Skin epidermis (tissue), 12 donors: ENCODE measurements at regions not wholly inside any gene's neighbourhood (a gene's known extent, or its start where the extent isn't known, plus 50 kb on each side); places are given as distances from the start of the nearest gene placed in this dataset.
"Not testable (repeated sequence)": the region's sequence is repeated elsewhere in the genome, so short reads cannot be mapped to it uniquely, and the experiment has no call there.

ENCODE experiments used
- H3K27ac ChIP-seq, 21 experiments: fragments of 200-600 bp; sonication (generic) in 11 of 21; one replicate each; pipeline ENCODE4 v1.5.0; 2020; ENCODE audit warnings: mild to moderate bottlenecking in 3 of 21, inconsistent platforms in 2 of 21, moderate library complexity in 2 of 21
- H3K4me3 ChIP-seq, 7 experiments: fragments of 200-600 bp; sonication (generic) in 2 of 7; one replicate each; pipeline ENCODE4 v1.5.0; 2020; ENCODE audit warnings: inconsistent platforms in 2 of 7, mild to moderate bottlenecking in 2 of 7, moderate library complexity in 1 of 7

GRCh38 chr18:38644875-38645641 is 1079.5 kb upstream of the CELF4 start:
- Histone ChIP-seq H3K27ac (no peak overlapping the region), H3K4me3 (no peak overlapping the region)

- Histone ChIP-seq H3K27ac (no peak overlapping the region), H3K4me3 (no peak overlapping the region)
Measured at GRCh38 chr18:38642711-38643110, 1077.1 kb upstream of the CELF4 start.

- H3K4me3 ChIP-seq, H3K27ac ChIP-seq: not testable (repeated sequence)
Measured at GRCh38 chr18:38639700-38640099, 1074.1 kb upstream of the CELF4 start.

GRCh38 chr18:38635709-38636430 is 1070.3 kb upstream of the CELF4 start:
- Histone ChIP-seq H3K27ac (no peak overlapping the region), H3K4me3 (no peak overlapping the region)

GRCh38 chr18:38634117-38634516 is 1068.5 kb upstream of the CELF4 start:
- Histone ChIP-seq H3K4me3 (no peak overlapping the region), H3K27ac (no peak overlapping the region)

GRCh38 chr18:38633333-38633732 is 1067.7 kb upstream of the CELF4 start:
- Histone ChIP-seq H3K4me3 (no peak overlapping the region), H3K27ac (no peak overlapping the region)

GRCh38 chr18:38619129-38619528 is 1053.5 kb upstream of the CELF4 start:
- Histone ChIP-seq H3K27ac (no peak overlapping the region), H3K4me3 (no peak overlapping the region)

GRCh38 chr18:38616306-38616705 is 1050.7 kb upstream of the CELF4 start:
- no peak overlapping the region for H3K27ac ChIP-seq

GRCh38 chr18:38612904-38613303 is 1047.3 kb upstream of the CELF4 start:
- Histone ChIP-seq H3K27ac (no peak overlapping the region), H3K4me3 (no peak overlapping the region)

More at GRCh38 chr18:38616306-38616705, 1050.7 kb upstream of the CELF4 start:
- H3K4me3 ChIP-seq = no peak overlapping the region

GRCh38 chr18:38611036-38611964 is 1045.7 kb upstream of the CELF4 start:
- H3K27ac ChIP-seq = no peak overlapping the region
- no peak overlapping the region for H3K4me3 ChIP-seq

GRCh38 chr18:38606841-38607240 is 1041.2 kb upstream of the CELF4 start:
- H3K4me3 ChIP-seq = no peak overlapping the region

GRCh38 chr18:38602341-38602740 is 1036.7 kb upstream of the CELF4 start:
- Histone ChIP-seq H3K4me3 (no peak overlapping the region), H3K27ac (no peak overlapping the region)

More at GRCh38 chr18:38606841-38607240, 1041.2 kb upstream of the CELF4 start:
- no peak overlapping the region for H3K27ac ChIP-seq

- Histone ChIP-seq H3K27ac (no peak overlapping the region), H3K4me3 (no peak overlapping the region)
Measured at GRCh38 chr18:38587571-38587970, 1022.0 kb upstream of the CELF4 start.

- Histone ChIP-seq H3K27ac (no peak overlapping the region), H3K4me3 (no peak overlapping the region)
Measured at GRCh38 chr18:38586327-38586726, 1020.7 kb upstream of the CELF4 start.

GRCh38 chr18:38579764-38580163 is 1014.2 kb upstream of the CELF4 start:
- no peak overlapping the region for H3K4me3 ChIP-seq
- no peak overlapping the region for H3K27ac ChIP-seq

- H3K27ac ChIP-seq = no peak overlapping the region
Measured at GRCh38 chr18:38576916-38577315, 1011.3 kb upstream of the CELF4 start.

GRCh38 chr18:38576349-38576748 is 1010.8 kb upstream of the CELF4 start:
- Histone ChIP-seq H3K4me3 (no peak overlapping the region), H3K27ac (no peak overlapping the region)

More at GRCh38 chr18:38576916-38577315, 1011.3 kb upstream of the CELF4 start:
- no peak overlapping the region for H3K4me3 ChIP-seq

- no peak overlapping the region for H3K27ac ChIP-seq
Measured at GRCh38 chr18:38575648-38576047, 1010.0 kb upstream of the CELF4 start.

GRCh38 chr18:38575023-38575422 is 1009.4 kb upstream of the CELF4 start:
- Histone ChIP-seq H3K27ac (no peak overlapping the region), H3K4me3 (no peak overlapping the region)

More at GRCh38 chr18:38575648-38576047, 1010.0 kb upstream of the CELF4 start:
- H3K4me3 ChIP-seq = no peak overlapping the region

- H3K4me3 ChIP-seq = no peak overlapping the region
Measured at GRCh38 chr18:38572554-38573111, 1007.0 kb upstream of the CELF4 start.

More at GRCh38 chr18:38572554-38573111, 1007.0 kb upstream of the CELF4 start:
- no peak overlapping the region for H3K27ac ChIP-seq
